ENCODE measurements at regions not wholly inside any gene's neighbourhood (a gene's known extent, or its start where the extent isn't known, plus 50 kb on each side); places are given as distances from the start of the nearest gene placed in this dataset.

DNA sequence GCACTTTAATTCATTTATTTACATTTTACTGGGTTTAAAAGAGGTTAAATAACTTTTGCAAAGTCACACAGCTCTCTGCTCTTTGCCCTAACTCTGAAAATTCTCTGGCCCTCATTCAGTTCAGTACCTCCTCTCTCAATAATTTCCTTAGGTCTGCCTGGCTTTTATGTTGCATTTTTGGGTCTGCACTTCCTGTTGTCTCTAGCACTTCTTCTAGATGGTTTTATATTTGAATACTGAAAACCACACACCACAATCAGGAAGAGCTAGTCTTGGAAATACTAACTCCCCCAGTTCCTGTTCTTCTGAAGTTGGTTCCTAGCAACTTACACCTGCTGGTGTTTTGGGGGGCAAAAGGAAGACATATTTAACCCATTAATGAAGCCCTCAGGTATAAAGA, 577.9 kb downstream of the HS3ST4 start:
- TF ChIP-seq, protein P1, sequence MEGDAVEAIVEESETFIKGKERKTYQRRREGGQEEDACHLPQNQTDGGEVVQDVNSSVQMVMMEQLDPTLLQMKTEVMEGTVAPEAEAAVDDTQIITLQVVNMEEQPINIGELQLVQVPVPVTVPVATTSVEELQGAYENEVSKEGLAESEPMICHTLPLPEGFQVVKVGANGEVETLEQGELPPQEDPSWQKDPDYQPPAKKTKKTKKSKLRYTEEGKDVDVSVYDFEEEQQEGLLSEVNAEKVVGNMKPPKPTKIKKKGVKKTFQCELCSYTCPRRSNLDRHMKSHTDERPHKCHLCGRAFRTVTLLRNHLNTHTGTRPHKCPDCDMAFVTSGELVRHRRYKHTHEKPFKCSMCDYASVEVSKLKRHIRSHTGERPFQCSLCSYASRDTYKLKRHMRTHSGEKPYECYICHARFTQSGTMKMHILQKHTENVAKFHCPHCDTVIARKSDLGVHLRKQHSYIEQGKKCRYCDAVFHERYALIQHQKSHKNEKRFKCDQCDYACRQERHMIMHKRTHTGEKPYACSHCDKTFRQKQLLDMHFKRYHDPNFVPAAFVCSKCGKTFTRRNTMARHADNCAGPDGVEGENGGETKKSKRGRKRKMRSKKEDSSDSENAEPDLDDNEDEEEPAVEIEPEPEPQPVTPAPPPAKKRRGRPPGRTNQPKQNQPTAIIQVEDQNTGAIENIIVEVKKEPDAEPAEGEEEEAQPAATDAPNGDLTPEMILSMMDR (IDR thresholded peaks at IDR 0.05), result no peak
- no peak for TF ChIP-seq POLR2AphosphoS5 (IDR thresholded peaks at IDR 0.05)

Measured in upper lobe of left lung (tissue), 4 donors.